Loucy (cell line): ENCODE measurements at regions not wholly inside any gene's neighbourhood (a gene's known extent, or its start where the extent isn't known, plus 50 kb on each side); places are given as distances from the start of the nearest gene placed in this dataset.

Experiments used
- H2AFZ ChIP-seq: fragments of 200-600 bp; sonication (generic); 2 replicates; pipeline ENCODE4 v1.6.0; 2016; ENCODE audit warnings: antibody characterized with exemption, mild to moderate bottlenecking, low read length, moderate library complexity
- H3F3A ChIP-seq: fragments of 200-600 bp; 2 replicates; pipeline ENCODE4 v1.6.0; 2016; ENCODE audit warnings: antibody characterized with exemption, low read depth, mild to moderate bottlenecking
- H3K27me3 ChIP-seq: fragments of 200-600 bp; sonication (generic); 2 replicates; pipeline ENCODE4 v1.6.1; 2014; ENCODE audit warnings: low read length, mild to moderate bottlenecking; ENCODE audit not compliant: insufficient read depth, poor library complexity, severe bottlenecking
- H3K36me3 ChIP-seq: fragments of 200-600 bp; sonication (generic); 2 replicates; pipeline ENCODE4 v1.6.1; 2016; ENCODE audit warnings: low read length; ENCODE audit not compliant: insufficient read depth
- H3K4me1 ChIP-seq: fragments of 200-600 bp; sonication (generic); 2 replicates; pipeline ENCODE4 v1.5.1; 2014; ENCODE audit warnings: low read length, mild to moderate bottlenecking; ENCODE audit not compliant: insufficient read depth, poor library complexity, severe bottlenecking
- H3K4me2 ChIP-seq: fragments of 200-600 bp; sonication (generic); 2 replicates; pipeline ENCODE4 v1.6.0; 2014; ENCODE audit warnings: antibody characterized with exemption, low read length, low read depth, mild to moderate bottlenecking; ENCODE audit not compliant: poor library complexity, severe bottlenecking
- H3K4me3 ChIP-seq: fragments of 200-600 bp; sonication (generic); 2 replicates; pipeline ENCODE4 v1.5.1; 2014; ENCODE audit warnings: low read length, mild to moderate bottlenecking, mixed read lengths; ENCODE audit not compliant: poor library complexity, severe bottlenecking
- H3K79me2 ChIP-seq: fragments of 200-600 bp; sonication (generic); 2 replicates; pipeline ENCODE4 v1.6.1; 2014; ENCODE audit warnings: low read length; ENCODE audit not compliant: insufficient read depth
- H3K9ac ChIP-seq: fragments of 200-600 bp; sonication (generic); 2 replicates; pipeline ENCODE4 v1.6.0; 2014; ENCODE audit warnings: mild to moderate bottlenecking, low read depth, low read length, moderate library complexity; ENCODE audit not compliant: poor library complexity, severe bottlenecking
- H3K9me2 ChIP-seq: fragments of 200-600 bp; sonication (generic); replicated peaks from 2 replicates; pipeline ENCODE4 v1.6.1; 2016; ENCODE audit warnings: low read depth, low read length, mixed read lengths
- H3K9me3 ChIP-seq: fragments of 200-600 bp; sonication (generic); 2 replicates; pipeline ENCODE4 v1.6.1; 2014; ENCODE audit warnings: mild to moderate bottlenecking, antibody characterized with exemption, low read length, low read depth; ENCODE audit not compliant: insufficient read depth
- H4K20me1 ChIP-seq: fragments of 200-600 bp; sonication (generic); 2 replicates; pipeline ENCODE4 v1.6.0; 2014; ENCODE audit warnings: antibody characterized with exemption, low read length, mild to moderate bottlenecking; ENCODE audit not compliant: insufficient read depth, poor library complexity, severe bottlenecking
- CTCF ChIP-seq: fragments of 200-600 bp; sonication (generic); conservative IDR thresholded peaks from 2 replicates; pipeline ENCODE4 v1.5.1; 2014; ENCODE audit warnings: mild to moderate bottlenecking, antibody characterized with exemption, low read length
- EZH2phosphoT487 ChIP-seq: fragments of 200-600 bp; IDR thresholded peaks from 2 replicates; pipeline ENCODE4 v1.6.1; 2018; ENCODE audit warnings: antibody characterized with exemption, mild to moderate bottlenecking, moderate library complexity, borderline replicate concordance

- H3K4me2 ChIP-seq = no peak overlapping the region
- H3K27me3 ChIP-seq = no peaks in the 10 kb centered on the region
- no peak for TF ChIP-seq EZH2phosphoT487
- no peak for TF ChIP-seq CTCF
- no peak overlapping the region for H2AFZ ChIP-seq
- H3K9ac ChIP-seq = no peak overlapping the region
- no peaks in the 10 kb centered on the region for H3K9me2 ChIP-seq
- no peaks in the 10 kb centered on the region for H3F3A ChIP-seq
- no peaks in the 10 kb centered on the region for H3K79me2 ChIP-seq
- no peaks in the 10 kb centered on the region for H3K36me3 ChIP-seq
- no peaks in the 10 kb centered on the region for H3K9me3 ChIP-seq
- no peaks in the 10 kb centered on the region for H3K4me1 ChIP-seq
- H3K4me3 ChIP-seq = no peak overlapping the region
- no peaks in the 10 kb centered on the region for H4K20me1 ChIP-seq
These were observed 118.9 kb downstream of the CETN3 start for GRCh38 chr5:90290648-90291047.

- no peaks in the 10 kb centered on the region for H3K9me2 ChIP-seq
- H3K79me2 ChIP-seq = no peaks in the 10 kb centered on the region
- H3K4me1 ChIP-seq = no peaks in the 10 kb centered on the region
- no peak overlapping the region for H3K4me3 ChIP-seq
- H3F3A ChIP-seq = no peaks in the 10 kb centered on the region
- H3K36me3 ChIP-seq = no peaks in the 10 kb centered on the region
- no peak overlapping the region for H3K9ac ChIP-seq
- H3K4me2 ChIP-seq = no peak overlapping the region
- no peaks in the 10 kb centered on the region for H4K20me1 ChIP-seq
- no peak overlapping the region for H2AFZ ChIP-seq
- no peaks in the 10 kb centered on the region for H3K27me3 ChIP-seq
- TF ChIP-seq EZH2phosphoT487 = no peak
- no peak for TF ChIP-seq CTCF
- H3K9me3 ChIP-seq = no peaks in the 10 kb centered on the region
These were observed 119.7 kb downstream of the CETN3 start for GRCh38 chr5:90289837-90290236.

GRCh38 chr5:90287036-90287435 is 122.5 kb downstream of the CETN3 start:
- no peaks in the 10 kb centered on the region for H3K9me3 ChIP-seq
- H3F3A ChIP-seq = no peaks in the 10 kb centered on the region
- no peaks in the 10 kb centered on the region for H3K27me3 ChIP-seq
- H3K4me2 ChIP-seq = no peak overlapping the region
- H3K9me2 ChIP-seq = no peaks in the 10 kb centered on the region
- no peak overlapping the region for H2AFZ ChIP-seq
- TF ChIP-seq EZH2phosphoT487 (no peak), CTCF (no peak)
- no peaks in the 10 kb centered on the region for H4K20me1 ChIP-seq
- no peaks in the 10 kb centered on the region for H3K4me1 ChIP-seq
- H3K79me2 ChIP-seq = no peaks in the 10 kb centered on the region
- H3K36me3 ChIP-seq = no peaks in the 10 kb centered on the region
- no peak overlapping the region for H3K9ac ChIP-seq
- H3K4me3 ChIP-seq = no peak overlapping the region
